ENCODE measurements at regions not wholly inside any gene's neighbourhood (a gene's known extent, or its start where the extent isn't known, plus 50 kb on each side); places are given as distances from the start of the nearest gene placed in this dataset.

- CTCF ChIA-PET, result no interaction called here
- H3K4me3 Mint-ChIP-seq, result no peak overlapping the region
- ATAC-seq (no peak), DNase-seq (no peak)
- H3K27ac Mint-ChIP-seq, result no peak overlapping the region
- POLR2A ChIA-PET, result interaction anchor here (0.6 kb wide), 1 partner anchor 298 kb away, joined by 3 read pairs; no protein-coding TSS in a partner anchor
- no peaks in the 10 kb centered on the region for H3K27me3 Mint-ChIP-seq
- no peaks in the 10 kb centered on the region for H3K4me1 Mint-ChIP-seq (ENCODE audit: low read depth)
- no peaks in the 10 kb centered on the region for H3K9me3 Mint-ChIP-seq
- no peak for TF ChIP-seq CTCF (IDR thresholded peaks at IDR 0.05)
- intact Hi-C loops (cut with micrococcal nuclease), result no loop called here
- no peaks in the 10 kb centered on the region for H3K36me3 Mint-ChIP-seq (ENCODE audit: low read depth)
Measured at GRCh38 chr17:34851961-34852540, 109.2 kb downstream of the CCT6B start.

- TF ChIP-seq CTCF (IDR thresholded peaks at IDR 0.05), result no peak
- no peak overlapping the region for H3K27ac Mint-ChIP-seq
- no peaks in the 10 kb centered on the region for H3K36me3 Mint-ChIP-seq (ENCODE audit: low read depth)
- H3K4me1 Mint-ChIP-seq (ENCODE audit: low read depth), result no peaks in the 10 kb centered on the region
- H3K9me3 Mint-ChIP-seq, result no peaks in the 10 kb centered on the region
- ATAC-seq (no peak), DNase-seq (no peak)
- POLR2A ChIA-PET, result no interaction called here
- CTCF ChIA-PET, result no interaction called here
- intact Hi-C loops (cut with micrococcal nuclease), result no loop called here
- H3K27me3 Mint-ChIP-seq, result no peaks in the 10 kb centered on the region
- H3K4me3 Mint-ChIP-seq, result no peak overlapping the region
Measured at GRCh38 chr17:34850964-34851363, 110.3 kb downstream of the CCT6B start.

GRCh38 chr17:34850023-34850422, 111.2 kb downstream of the CCT6B start:
- Mint-ChIP-seq H3K36me3 (ENCODE audit: low read depth) (no peaks in the 10 kb centered on the region), H3K4me1 (ENCODE audit: low read depth) (no peaks in the 10 kb centered on the region), H3K27me3 (no peaks in the 10 kb centered on the region), H3K9me3 (no peaks in the 10 kb centered on the region), H3K4me3 (no peak overlapping the region), H3K27ac (no peak overlapping the region)
- no peak for TF ChIP-seq CTCF (IDR thresholded peaks at IDR 0.05)
- POLR2A ChIA-PET, result interaction anchor here (0.7 kb wide), 1 partner anchor 9 kb away, joined by 3 read pairs; no protein-coding TSS in a partner anchor
- no peak for DNase-seq
- intact Hi-C loops (cut with micrococcal nuclease), result no loop called here
- ATAC-seq, result no peak
- CTCF ChIA-PET, result interaction anchor here (1.2 kb wide), 1 partner anchor 14 kb away, joined by 3 read pairs; no protein-coding TSS in a partner anchor

- POLR2A ChIA-PET, result no interaction called here
- ATAC-seq (no peak), DNase-seq (no peak)
- Mint-ChIP-seq H3K27me3 (no peaks in the 10 kb centered on the region), H3K9me3 (no peaks in the 10 kb centered on the region), H3K4me1 (ENCODE audit: low read depth) (no peaks in the 10 kb centered on the region), H3K36me3 (ENCODE audit: low read depth) (no peaks in the 10 kb centered on the region), H3K4me3 (no peak overlapping the region), H3K27ac (no peak overlapping the region)
- no peak for TF ChIP-seq CTCF (IDR thresholded peaks at IDR 0.05)
- intact Hi-C loops (cut with micrococcal nuclease), result no loop called here
- CTCF ChIA-PET, result no interaction called here
Measured at GRCh38 chr17:34847938-34848337, 113.3 kb downstream of the CCT6B start.

GRCh38 chr17:34845296-34845695, 116.0 kb downstream of the CCT6B start:
- Mint-ChIP-seq H3K9me3 (no peaks in the 10 kb centered on the region), H3K4me1 (ENCODE audit: low read depth) (peaks cover 12% of the 10 kb centered on the region), H3K4me3 (no peak overlapping the region), H3K27me3 (no peaks in the 10 kb centered on the region), H3K36me3 (ENCODE audit: low read depth) (no peaks in the 10 kb centered on the region), H3K27ac (no peak overlapping the region)
- no peak for DNase-seq
- ChIA-PET POLR2A (no interaction called here), CTCF (no interaction called here)
- no peak for TF ChIP-seq CTCF (IDR thresholded peaks at IDR 0.05)
- intact Hi-C loops (cut with micrococcal nuclease), result no loop called here
- no peak for ATAC-seq
